AG04450 (cell line): ENCODE measurements at regions not wholly inside any gene's neighbourhood (a gene's known extent, or its start where the extent isn't known, plus 50 kb on each side); places are given as distances from the start of the nearest gene placed in this dataset.

Source experiments
- CTCF ChIA-PET: fragments of 300-600, 350-600 bp; formaldehyde crosslinking; extraction: SDS; loops from one replicate; lab custom pipeline; 2022; ENCODE audit warnings: antibody characterized with exemption, inconsistent platforms; lab: Charles Lee
- POLR2A ChIA-PET: fragments of 350-600 bp; formaldehyde crosslinking; extraction: SDS; loops from one replicate; lab custom pipeline; 2021; ENCODE audit warnings: antibody characterized with exemption, inconsistent platforms; lab: Yijun Ruan, JAX
- DNase-seq: peaks from one replicate; pipeline ENCODE4 v3.0.0-alpha.2; 2011; ENCODE audit warnings: low read depth, low spot score
- H3K27ac ChIP-seq: one replicate; pipeline ENCODE4 v1.5.1; 2012; ENCODE audit warnings: low read depth, low read length, control low read depth
- H3K27me3 ChIP-seq: one replicate; pipeline ENCODE4 v1.6.0; 2012; ENCODE audit warnings: low read length; ENCODE audit not compliant: control insufficient read depth, insufficient read depth
- H3K4me3 ChIP-seq: 2 replicates; pipeline ENCODE4 v1.5.1; 2011; ENCODE audit warnings: mild to moderate bottlenecking, low read depth, low read length, control low read depth
- H3K9me3 ChIP-seq: 2 replicates; pipeline ENCODE4 v1.5.1; 2012; ENCODE audit warnings: low read length; ENCODE audit not compliant: control insufficient read depth, insufficient read depth
- CTCF ChIP-seq: IDR thresholded peaks from 2 replicates; pipeline ENCODE4 v1.5.1; 2011; ENCODE audit warnings: low read depth, low read length, control low read depth, inconsistent platforms

DNA sequence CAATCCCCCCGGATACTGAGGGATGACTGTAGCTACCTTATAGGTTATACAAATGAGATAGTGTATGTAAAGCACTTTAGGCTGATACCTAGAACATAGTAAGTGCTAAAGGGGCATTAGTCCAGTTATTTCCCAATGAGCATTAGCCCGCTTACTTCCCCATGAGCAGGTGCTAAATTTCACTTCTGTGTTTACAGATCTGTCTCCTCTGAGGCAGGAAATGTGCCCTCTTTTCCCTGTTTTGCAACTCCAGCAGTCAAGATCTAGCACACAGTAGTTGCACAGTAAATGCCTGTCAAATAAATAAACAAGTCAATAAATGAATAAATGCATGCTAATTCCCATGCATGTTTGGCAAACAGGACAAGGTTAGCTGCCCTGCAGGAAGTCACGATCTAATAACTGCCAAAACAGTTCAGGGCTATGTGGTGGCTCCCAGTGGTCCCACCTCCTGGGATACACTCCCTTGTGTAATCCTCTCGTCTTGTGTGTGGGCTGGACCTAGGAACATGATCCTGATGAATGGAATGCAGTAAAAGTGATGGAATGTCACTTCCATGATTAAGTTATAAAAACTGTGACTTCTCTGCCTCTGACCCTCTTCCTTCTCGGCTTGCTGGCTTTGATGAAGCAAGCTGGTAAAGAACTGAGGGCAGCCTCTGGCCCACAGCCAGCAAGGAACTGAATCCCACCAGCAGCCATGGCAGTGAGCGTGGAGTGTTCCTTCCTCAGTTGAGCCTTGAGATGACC lies 459.0 kb downstream of the SOX6 start:
- Histone ChIP-seq H3K27ac (no peak overlapping the region), H3K9me3 (no peaks in the 10 kb centered on the region), H3K4me3 (no peak overlapping the region), H3K27me3 (no peaks in the 10 kb centered on the region)
- no peak for TF ChIP-seq CTCF
- POLR2A ChIA-PET: no interaction called here
- CTCF ChIA-PET: interaction anchor here (1.8 kb wide), 1 partner anchor 717 kb away, joined by 5 read pairs; no protein-coding TSS in a partner anchor
- DNase-seq: peak; percentile 7

DNA sequence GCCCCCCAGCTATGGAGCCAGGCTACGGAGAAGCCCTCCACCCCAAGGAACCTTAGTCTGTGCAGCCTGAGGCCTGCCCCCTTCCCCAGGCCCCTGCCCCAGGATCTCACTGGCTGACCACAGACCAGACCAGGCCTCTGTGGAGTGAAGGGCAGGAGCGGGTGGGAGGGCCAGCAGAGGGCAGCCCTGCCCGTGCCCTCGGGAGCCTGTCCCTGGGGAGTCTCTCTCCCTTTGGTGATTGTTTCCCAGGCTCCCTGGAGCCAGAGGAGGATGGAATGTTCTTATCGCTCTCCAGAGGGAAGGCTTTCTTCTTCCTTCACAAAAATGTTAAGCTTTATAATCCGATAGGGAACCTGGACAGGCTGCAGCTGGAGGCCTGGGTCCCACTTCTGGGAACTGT lies 455.3 kb downstream of the SOX6 start:
- Histone ChIP-seq H3K27ac (no peak overlapping the region), H3K27me3 (no peaks in the 10 kb centered on the region), H3K9me3 (no peaks in the 10 kb centered on the region), H3K4me3 (no peak overlapping the region)
- DNase-seq: no peak
- ChIA-PET POLR2A (no interaction called here), CTCF (interaction anchor here (0.6 to 1.6 kb wide), 2 partner anchors 706 to 712 kb away, joined by 3 to 6 read pairs; no protein-coding TSS in a partner anchor)
- no peak for TF ChIP-seq CTCF

GRCh38 chr11:15901790-15902189 lies 454.6 kb downstream of the SOX6 start:
- no peak for TF ChIP-seq CTCF
- no peaks in the 10 kb centered on the region for H3K9me3 ChIP-seq
- no peaks in the 10 kb centered on the region for H3K27me3 ChIP-seq
- POLR2A ChIA-PET: no interaction called here
- no peak for DNase-seq
- no peak overlapping the region for H3K27ac ChIP-seq
- H3K4me3 ChIP-seq: no peak overlapping the region
- CTCF ChIA-PET: interaction anchor here (0.6 to 1.6 kb wide), 2 partner anchors 705 to 712 kb away, joined by 3 to 6 read pairs; no protein-coding TSS in a partner anchor

DNA sequence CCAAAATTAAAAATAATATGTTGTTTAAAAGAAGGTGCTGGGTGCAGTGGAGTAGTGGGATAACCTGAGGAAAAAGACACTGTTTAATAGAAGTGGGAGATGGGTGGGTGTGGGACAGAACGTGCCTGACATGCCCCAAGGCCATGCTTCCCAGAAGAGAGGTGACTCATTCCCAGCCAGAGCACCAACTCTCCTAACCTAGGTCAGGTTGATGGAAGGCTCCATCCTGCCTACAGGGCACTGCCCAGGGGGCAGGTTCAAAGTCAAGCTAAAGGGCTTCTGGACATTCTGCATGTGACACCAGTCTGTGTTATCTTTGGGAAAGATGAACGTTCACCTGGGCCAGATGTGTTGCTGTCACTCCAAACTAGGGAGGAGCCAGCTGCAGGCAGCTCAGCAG lies 453.1 kb downstream of the SOX6 start:
- no peak overlapping the region for H3K27ac ChIP-seq
- no peaks in the 10 kb centered on the region for H3K27me3 ChIP-seq
- CTCF ChIA-PET: no interaction called here
- no peak for DNase-seq
- POLR2A ChIA-PET: interaction anchor here (0.7 kb wide), 1 partner anchor 50 kb away, joined by 3 read pairs; no protein-coding TSS in a partner anchor
- TF ChIP-seq CTCF: no peak
- no peaks in the 10 kb centered on the region for H3K9me3 ChIP-seq
- H3K4me3 ChIP-seq: no peak overlapping the region

- H3K27ac ChIP-seq: no peak overlapping the region
- H3K9me3 ChIP-seq: no peaks in the 10 kb centered on the region
- CTCF ChIA-PET: no interaction called here
- no peak for TF ChIP-seq CTCF
- POLR2A ChIA-PET: no interaction called here
- no peak overlapping the region for H3K4me3 ChIP-seq
- H3K27me3 ChIP-seq: no peaks in the 10 kb centered on the region
- DNase-seq: no peak
Measured at GRCh38 chr11:15905366-15906104, 450.8 kb downstream of the SOX6 start.
